Colonic mucosa (tissue), 4 donors: ENCODE measurements at regions not wholly inside any gene's neighbourhood (a gene's known extent, or its start where the extent isn't known, plus 50 kb on each side); places are given as distances from the start of the nearest gene placed in this dataset.
"Not testable (repeated sequence)": the region's sequence is repeated elsewhere in the genome, so short reads cannot be mapped to it uniquely, and the experiment has no call there.

ENCODE experiments used
- DNase-seq: peaks from one replicate; pipeline ENCODE4 v3.0.0-alpha.2; 2020
- H3K27ac ChIP-seq: fragments of 200-600 bp; one replicate; pipeline ENCODE4 v1.8.0; 2021
- H3K27me3 ChIP-seq: fragments of 200-600 bp; one replicate; pipeline ENCODE4 v1.8.0; 2021
- H3K36me3 ChIP-seq: fragments of 200-600 bp; one replicate; pipeline ENCODE4 v1.8.0; 2021
- H3K4me1 ChIP-seq: fragments of 200-600 bp; one replicate; pipeline ENCODE4 v1.8.0; 2021; ENCODE audit warnings: mild to moderate bottlenecking
- H3K4me3 ChIP-seq: fragments of 200-600 bp; one replicate; pipeline ENCODE4 v1.8.0; 2021
- H3K9ac ChIP-seq, 2 donors: one replicate each; pipeline ENCODE4 v1.7.0; 2013; ENCODE audit warnings: control low read depth in 2 of 2, low read depth in 2 of 2, low read length in 2 of 2
- H3K9me3 ChIP-seq: fragments of 200-600 bp; one replicate; pipeline ENCODE4 v1.8.0; 2021
- CTCF ChIP-seq: fragments of 200-600 bp; IDR thresholded peaks from one replicate; pipeline ENCODE4 v1.8.0; 2022; ENCODE audit warnings: antibody characterized with exemption, mild to moderate bottlenecking
- intact Hi-C: fragments of 100-400 bp; cut with DNase I; formaldehyde crosslinking; loops from one replicate; pipeline ENCODE4 v1.14.1; 2022
- donor health status: healthy.
- donor health status: DM: no; HTN: no; CAD: no.
- donor health status: DM: no; HTN: no; CAD: no.

GRCh38 chr12:54725233-54725843 is 77.2 kb upstream of the DCD start:
- H3K4me1 ChIP-seq, result no peaks in the 10 kb centered on the region
- TF ChIP-seq CTCF, result peak; percentile 12
- intact Hi-C loops, result no loop called here
- H3K9me3 ChIP-seq, result no peaks in the 10 kb centered on the region
- H3K9ac ChIP-seq, result no peak overlapping the region
- no peaks in the 10 kb centered on the region for H3K36me3 ChIP-seq
- H3K27me3 ChIP-seq, result no peaks in the 10 kb centered on the region
- no peak overlapping the region for H3K27ac ChIP-seq
- no peak overlapping the region for H3K4me3 ChIP-seq
- DNase-seq, result no peak

GRCh38 chr12:54723379-54724256 is 75.5 kb upstream of the DCD start:
- Histone ChIP-seq H3K27ac (no peak overlapping the region), H3K9ac (no peak overlapping the region), H3K4me3 (no peak overlapping the region), H3K27me3 (no peaks in the 10 kb centered on the region), H3K36me3 (no peaks in the 10 kb centered on the region), H3K4me1 (no peaks in the 10 kb centered on the region), H3K9me3 (no peaks in the 10 kb centered on the region)
- peak; percentile 14 for TF ChIP-seq CTCF
- DNase-seq, result no peak
- intact Hi-C loops, result no loop called here

GRCh38 chr12:54721312-54721711 is 73.1 kb upstream of the DCD start:
- Histone ChIP-seq H3K9ac (no peak overlapping the region), H3K4me3 (no peak overlapping the region), H3K36me3 (no peaks in the 10 kb centered on the region), H3K4me1 (no peaks in the 10 kb centered on the region), H3K27me3 (no peaks in the 10 kb centered on the region), H3K27ac (no peak overlapping the region), H3K9me3 (no peaks in the 10 kb centered on the region)
- no peak for DNase-seq
- TF ChIP-seq CTCF, result no peak
- intact Hi-C loops, result no loop called here

GRCh38 chr12:54719691-54720090 is 71.5 kb upstream of the DCD start:
- H3K27ac ChIP-seq, result no peak overlapping the region
- no peaks in the 10 kb centered on the region for H3K27me3 ChIP-seq
- no peak overlapping the region for H3K9ac ChIP-seq
- no peak for DNase-seq
- H3K4me1 ChIP-seq, result no peaks in the 10 kb centered on the region
- no peaks in the 10 kb centered on the region for H3K36me3 ChIP-seq
- no peaks in the 10 kb centered on the region for H3K9me3 ChIP-seq
- H3K4me3 ChIP-seq, result no peak overlapping the region
- intact Hi-C loops, result no loop called here
- no peak for TF ChIP-seq CTCF

- Histone ChIP-seq H3K27me3 (no peaks in the 10 kb centered on the region), H3K4me1 (no peaks in the 10 kb centered on the region), H3K27ac (no peak overlapping the region), H3K4me3 (no peak overlapping the region), H3K9me3 (no peaks in the 10 kb centered on the region), H3K36me3 (no peaks in the 10 kb centered on the region), H3K9ac (no peak overlapping the region)
- intact Hi-C loops, result no loop called here
- no peak for TF ChIP-seq CTCF
- DNase-seq, result no peak
Observed at GRCh38 chr12:54716261-54716660, 68.1 kb upstream of the DCD start.

GRCh38 chr12:54713876-54714275 is 65.7 kb upstream of the DCD start:
- intact Hi-C loops, H3K27ac ChIP-seq, H3K36me3 ChIP-seq, DNase-seq, H3K4me3 ChIP-seq, H3K9me3 ChIP-seq, H3K27me3 ChIP-seq, H3K4me1 ChIP-seq, H3K9ac ChIP-seq: not testable (repeated sequence)
